Right lobe of liver (tissue), 4 donors: ENCODE measurements at regions not wholly inside any gene's neighbourhood (a gene's known extent, or its start where the extent isn't known, plus 50 kb on each side); places are given as distances from the start of the nearest gene placed in this dataset.

ENCODE experiments used
- CTCF ChIP-seq, 4 donors: fragments of 200-600 bp in 3 of 4; fragments of 450-650 bp in 1 of 4; IDR thresholded peaks; one replicate each; pipeline versions ENCODE4 v1.5.1 to v1.8.0; 2016 to 2022; ENCODE audit warnings: antibody characterized with exemption in 4 of 4, mild to moderate bottlenecking in 2 of 4
- POLR2A ChIP-seq: fragments of 450-650 bp; IDR thresholded peaks from one replicate; pipeline ENCODE4 v1.6.1; 2017; ENCODE audit warnings: antibody characterized with exemption, mild to moderate bottlenecking
- donor health status: DM: no; HTN: no; CAD: no.
- donor health status: DM: no; HTN: no; CAD: no.
- donor health status: DM: no; HTN: yes; CAD: no.

GRCh38 chr4:169342906-169343564, 72.3 kb upstream of the SH3RF1 start:
- TF ChIP-seq CTCF (IDR thresholded peaks at IDR 0.05): no peak
- no peak for TF ChIP-seq POLR2A
